AG10803 (cell line): ENCODE measurements at regions not wholly inside any gene's neighbourhood (a gene's known extent, or its start where the extent isn't known, plus 50 kb on each side); places are given as distances from the start of the nearest gene placed in this dataset.

Experiments
- DNase-seq: peaks from one replicate; pipeline ENCODE4 v3.0.0; 2010; ENCODE audit warnings: low read depth
- H3K4me3 ChIP-seq: 2 replicates; pipeline ENCODE4 v1.5.1; 2011; ENCODE audit warnings: mild to moderate bottlenecking, low read length, control low read depth
- TF ChIP-seq, protein P1 (sequence below): conservative IDR thresholded peaks from 2 replicates; pipeline ENCODE4 v1.5.1; 2011; ENCODE audit warnings: mild to moderate bottlenecking, low read length, control low read depth, inconsistent platforms

DNA sequence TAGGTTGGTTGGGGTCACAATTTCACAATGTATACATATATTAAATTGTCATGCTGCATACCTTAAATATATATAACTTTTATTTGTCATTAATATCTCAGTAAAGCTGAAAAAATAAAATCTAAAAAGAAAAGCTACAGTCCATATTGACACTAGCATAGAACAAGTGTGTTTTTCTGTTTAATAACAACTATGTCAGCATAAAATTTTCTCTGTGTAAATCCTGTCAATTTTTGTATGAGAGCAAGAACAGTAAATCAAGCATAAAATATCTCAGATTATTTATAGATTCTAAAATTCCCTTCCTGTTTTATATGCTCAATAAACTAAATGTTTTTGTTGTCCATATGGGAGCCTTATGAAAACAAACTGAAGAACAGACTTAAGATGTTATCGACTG, 739.2 kb downstream of the MRPL39 start:
- no peak for DNase-seq
- TF ChIP-seq, protein P1, sequence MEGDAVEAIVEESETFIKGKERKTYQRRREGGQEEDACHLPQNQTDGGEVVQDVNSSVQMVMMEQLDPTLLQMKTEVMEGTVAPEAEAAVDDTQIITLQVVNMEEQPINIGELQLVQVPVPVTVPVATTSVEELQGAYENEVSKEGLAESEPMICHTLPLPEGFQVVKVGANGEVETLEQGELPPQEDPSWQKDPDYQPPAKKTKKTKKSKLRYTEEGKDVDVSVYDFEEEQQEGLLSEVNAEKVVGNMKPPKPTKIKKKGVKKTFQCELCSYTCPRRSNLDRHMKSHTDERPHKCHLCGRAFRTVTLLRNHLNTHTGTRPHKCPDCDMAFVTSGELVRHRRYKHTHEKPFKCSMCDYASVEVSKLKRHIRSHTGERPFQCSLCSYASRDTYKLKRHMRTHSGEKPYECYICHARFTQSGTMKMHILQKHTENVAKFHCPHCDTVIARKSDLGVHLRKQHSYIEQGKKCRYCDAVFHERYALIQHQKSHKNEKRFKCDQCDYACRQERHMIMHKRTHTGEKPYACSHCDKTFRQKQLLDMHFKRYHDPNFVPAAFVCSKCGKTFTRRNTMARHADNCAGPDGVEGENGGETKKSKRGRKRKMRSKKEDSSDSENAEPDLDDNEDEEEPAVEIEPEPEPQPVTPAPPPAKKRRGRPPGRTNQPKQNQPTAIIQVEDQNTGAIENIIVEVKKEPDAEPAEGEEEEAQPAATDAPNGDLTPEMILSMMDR: no peak
- no peak overlapping the region for H3K4me3 ChIP-seq

DNA sequence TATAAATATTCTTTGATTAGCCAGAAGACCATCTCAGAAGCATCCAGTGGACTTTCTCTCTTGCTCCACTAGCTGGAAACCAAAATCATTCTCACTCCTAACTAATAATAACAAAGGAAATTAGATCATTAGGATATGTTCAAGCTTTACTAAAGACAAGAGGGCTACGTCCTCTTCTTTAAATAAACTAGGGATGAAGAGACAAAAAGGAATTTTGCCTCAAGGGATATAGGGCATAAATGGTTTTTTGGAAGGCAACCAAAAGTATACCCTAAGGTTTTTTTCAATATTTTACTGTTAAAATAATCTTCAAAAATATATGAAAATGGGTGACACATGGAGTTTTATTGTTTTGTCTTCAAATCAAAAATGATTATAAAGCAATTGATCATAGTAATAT, 745.8 kb downstream of the MRPL39 start:
- TF ChIP-seq, protein P1: no peak
- H3K4me3 ChIP-seq: no peak overlapping the region
- DNase-seq: no peak

DNA sequence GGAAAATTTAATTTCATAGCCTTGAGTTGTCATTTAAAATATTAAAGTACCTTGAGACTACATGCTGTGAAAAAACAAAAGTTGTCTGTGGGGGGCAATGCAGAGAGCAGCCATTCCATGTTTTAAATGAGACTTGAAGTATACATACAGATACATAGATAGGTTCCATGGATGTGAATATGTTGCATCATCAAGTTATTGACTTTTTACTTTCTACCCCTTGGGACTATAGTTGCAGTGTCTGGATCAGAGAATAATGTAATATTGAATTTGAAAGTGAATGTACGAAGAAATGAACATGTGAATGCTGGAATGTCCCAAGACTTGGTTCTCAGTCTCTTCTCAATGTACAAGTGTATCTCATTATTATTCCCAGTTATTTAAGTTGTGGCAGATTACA, 751.0 kb downstream of the MRPL39 start:
- TF ChIP-seq, protein P1: no peak
- DNase-seq: no peak
- H3K4me3 ChIP-seq: no peak overlapping the region

DNA sequence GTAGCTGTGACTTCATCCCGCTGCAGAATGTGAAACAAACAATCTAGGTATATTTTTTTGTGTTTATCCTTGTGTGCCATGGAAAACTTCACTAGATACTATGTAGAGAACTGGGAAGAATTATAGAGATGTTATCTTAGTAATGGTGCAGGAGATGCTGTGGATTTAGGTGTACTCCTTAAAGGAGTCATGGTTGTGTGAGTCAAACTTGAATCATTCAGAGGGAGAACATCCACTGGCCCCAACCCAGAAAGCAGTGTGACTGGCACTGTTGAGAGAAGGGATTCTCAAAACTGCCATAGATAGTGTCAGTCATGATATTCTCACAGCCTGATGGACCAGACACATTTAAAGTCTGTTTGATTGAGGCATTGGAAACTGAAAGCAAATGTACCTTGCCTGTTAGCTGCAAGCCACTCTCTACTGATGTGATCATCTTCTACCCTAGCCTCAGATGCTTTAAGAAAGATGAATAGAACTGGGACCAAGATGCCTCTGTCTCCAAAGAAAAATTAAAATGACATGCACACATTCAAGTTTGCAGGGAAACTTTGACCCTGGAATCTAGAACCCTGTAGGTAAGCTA, 754.6 kb downstream of the MRPL39 start:
- no peak for DNase-seq
- TF ChIP-seq, protein P1: no peak
- H3K4me3 ChIP-seq: no peak overlapping the region

DNA sequence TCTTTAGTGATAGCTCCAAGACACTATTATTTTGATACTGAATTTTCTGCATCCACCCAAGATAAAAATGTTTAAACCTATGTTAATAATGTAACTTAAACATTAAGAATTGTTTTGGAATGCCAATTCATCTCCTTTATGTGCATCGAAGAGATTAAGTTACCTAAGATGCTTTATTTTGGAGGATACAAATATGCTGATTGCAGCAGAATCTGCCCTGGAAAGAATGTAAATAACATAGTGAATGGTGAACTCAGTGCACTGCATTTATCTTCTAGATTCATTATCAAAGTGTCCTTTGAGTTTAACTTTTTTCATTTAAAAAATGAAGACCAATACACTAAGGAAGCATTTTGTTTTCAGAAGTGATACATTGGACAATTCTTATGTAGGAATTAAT, 757.2 kb downstream of the MRPL39 start:
- no peak for DNase-seq
- TF ChIP-seq, protein P1: no peak
- no peak overlapping the region for H3K4me3 ChIP-seq

DNA sequence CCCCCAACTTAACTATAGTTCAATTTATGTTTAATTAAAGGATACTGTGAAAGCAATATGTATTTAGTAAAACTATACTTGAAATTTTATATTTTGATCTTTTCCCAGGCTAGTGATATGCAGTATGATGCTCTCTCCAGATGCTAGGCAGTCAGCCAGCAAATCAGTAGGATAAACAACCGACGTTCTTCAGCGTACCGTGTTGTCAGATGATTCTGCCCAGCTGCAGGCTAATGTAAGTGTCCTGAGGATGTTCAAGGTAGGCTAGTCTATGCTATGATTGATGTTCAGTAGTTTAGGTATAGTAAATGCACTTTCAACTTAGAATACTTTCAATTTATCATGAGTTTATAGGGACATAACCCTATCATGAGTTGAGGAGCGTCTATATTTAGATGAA, 762.6 kb downstream of the MRPL39 start:
- DNase-seq: no peak
- TF ChIP-seq, protein P1: no peak
- H3K4me3 ChIP-seq: no peak overlapping the region

DNA sequence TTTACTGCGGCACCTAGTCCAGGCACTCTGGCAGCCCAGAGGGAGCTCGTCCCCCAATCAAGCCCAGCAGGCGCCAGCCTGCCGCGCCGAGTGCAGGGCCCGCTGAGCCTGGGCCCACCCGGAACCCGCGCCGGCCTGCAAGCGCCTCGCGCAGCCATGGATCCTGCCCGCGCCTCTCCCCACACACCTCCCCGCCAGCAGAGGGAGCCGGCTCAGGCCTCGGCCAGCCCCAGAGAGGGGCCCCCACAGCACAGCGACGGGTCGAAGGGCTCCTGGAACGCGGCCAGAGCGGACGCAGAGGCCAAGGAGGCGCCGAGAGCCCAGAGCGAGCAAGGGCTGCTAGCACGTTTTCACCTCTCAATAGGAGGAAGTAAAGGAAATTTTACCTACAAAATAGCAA, 767.0 kb downstream of the MRPL39 start:
- TF ChIP-seq, protein P1: no peak
- H3K4me3 ChIP-seq: no peak overlapping the region
- no peak for DNase-seq
